H9 (cell line): ENCODE measurements at regions not wholly inside any gene's neighbourhood (a gene's known extent, or its start where the extent isn't known, plus 50 kb on each side); places are given as distances from the start of the nearest gene placed in this dataset.

Experiments
- DNase-seq: peaks from one replicate; pipeline ENCODE4 v3.0.0-alpha.2; 2017
- H2AFZ ChIP-seq: one replicate; pipeline ENCODE4 v1.6.1; 2013; ENCODE audit warnings: mild to moderate bottlenecking, low read length, control low read depth, moderate library complexity
- H2AK5ac ChIP-seq: 2 replicates; pipeline ENCODE4 v1.6.1; 2013; ENCODE audit warnings: low read length, control low read depth, mixed read lengths; ENCODE audit not compliant: insufficient read length
- H2BK120ac ChIP-seq: one replicate; pipeline ENCODE4 v1.6.1; 2013; ENCODE audit warnings: low read depth, mild to moderate bottlenecking, low read length, control low read depth, inconsistent platforms; ENCODE audit not compliant: poor library complexity, severe bottlenecking
- H2BK12ac ChIP-seq: 2 replicates; pipeline ENCODE4 v1.6.1; 2013; ENCODE audit warnings: low read length, control low read depth, mixed read lengths, low read depth; ENCODE audit not compliant: insufficient read length
- H2BK15ac ChIP-seq: 2 replicates; pipeline ENCODE4 v1.6.1; 2013; ENCODE audit warnings: low read depth, low read length, control low read depth
- H2BK20ac ChIP-seq: one replicate; pipeline ENCODE4 v1.6.1; 2013; ENCODE audit warnings: low read depth, mild to moderate bottlenecking, low read length, control low read depth, inconsistent platforms; ENCODE audit not compliant: poor library complexity, severe bottlenecking
- H2BK5ac ChIP-seq: 2 replicates; pipeline ENCODE4 v1.6.1; 2013; ENCODE audit warnings: low read length, control low read depth, mixed read lengths; ENCODE audit not compliant: insufficient read length
- H3K14ac ChIP-seq: 2 replicates; pipeline ENCODE4 v1.6.1; 2013; ENCODE audit warnings: low read length, control low read depth; ENCODE audit not compliant: insufficient read depth
- H3K18ac ChIP-seq: 2 replicates; pipeline ENCODE4 v1.6.1; 2013; ENCODE audit warnings: low read depth, mild to moderate bottlenecking, mixed read lengths, low read length, control low read depth; ENCODE audit not compliant: insufficient read length
- H3K23ac ChIP-seq: 2 replicates; pipeline ENCODE4 v1.6.1; 2013; ENCODE audit warnings: low read length, control low read depth, mixed read lengths, low read depth; ENCODE audit not compliant: insufficient read length
- H3K23me2 ChIP-seq: 2 replicates; pipeline ENCODE4 v1.6.1; 2013; ENCODE audit warnings: low read depth, mild to moderate bottlenecking, mixed read lengths, low read length, control low read depth; ENCODE audit not compliant: insufficient read length, poor library complexity, severe bottlenecking
- H3K27ac ChIP-seq: 2 replicates; pipeline ENCODE4 v1.5.1; 2013; ENCODE audit warnings: low read length, control low read depth, mixed read lengths, low read depth; ENCODE audit not compliant: insufficient read length
- H3K27me3 ChIP-seq: 2 replicates; pipeline ENCODE4 v1.6.1; 2013; ENCODE audit warnings: low read length, control low read depth, inconsistent platforms; ENCODE audit not compliant: insufficient read depth
- H3K4ac ChIP-seq: 2 replicates; pipeline ENCODE4 v1.6.1; 2013; ENCODE audit warnings: low read depth, mild to moderate bottlenecking, control low read depth, inconsistent platforms, low read length, moderate library complexity
- H3K4me1 ChIP-seq: 2 replicates; pipeline ENCODE4 v1.6.1; 2013; ENCODE audit warnings: low read length, control low read depth, inconsistent platforms; ENCODE audit not compliant: insufficient read depth
- H3K4me2 ChIP-seq: 2 replicates; pipeline ENCODE4 v1.6.1; 2013; ENCODE audit warnings: low read length, control low read depth, mixed read lengths; ENCODE audit not compliant: insufficient read length, insufficient read depth
- H3K56ac ChIP-seq: 2 replicates; pipeline ENCODE4 v1.6.1; 2013; ENCODE audit warnings: low read depth, mild to moderate bottlenecking, mixed read lengths, low read length, control low read depth; ENCODE audit not compliant: insufficient read length
- H3K79me1 ChIP-seq: 2 replicates; pipeline ENCODE4 v1.6.1; 2013; ENCODE audit warnings: low read depth, mild to moderate bottlenecking, moderate library complexity, low read length, control low read depth, inconsistent platforms; ENCODE audit not compliant: insufficient read depth, poor library complexity, severe bottlenecking
- H3K79me2 ChIP-seq: 2 replicates; pipeline ENCODE4 v1.6.1; 2013; ENCODE audit warnings: low read length, control low read depth, inconsistent platforms; ENCODE audit not compliant: insufficient read depth
- H3K9ac ChIP-seq: 2 replicates; pipeline ENCODE4 v1.6.1; 2013; ENCODE audit warnings: low read length, control low read depth, mixed read lengths; ENCODE audit not compliant: insufficient read length; ENCODE audit errors: extremely low read depth
- H3K9me3 ChIP-seq: one replicate; pipeline ENCODE4 v1.6.1; 2013; ENCODE audit warnings: low read depth, low read length, inconsistent platforms; ENCODE audit not compliant: control insufficient read depth
- H3T11ph ChIP-seq: one replicate; pipeline ENCODE4 v1.6.1; 2013; ENCODE audit warnings: mild to moderate bottlenecking, low read length, control low read depth, inconsistent platforms
- H4K20me1 ChIP-seq: one replicate; pipeline ENCODE4 v1.6.1; 2013; ENCODE audit not compliant: control insufficient read depth, insufficient read length, insufficient read depth
- H4K5ac ChIP-seq: 2 replicates; pipeline ENCODE4 v1.6.1; 2013; ENCODE audit warnings: low read depth, mild to moderate bottlenecking, mixed read lengths, low read length, control low read depth; ENCODE audit not compliant: insufficient read length
- H4K8ac ChIP-seq: replicated peaks from 2 replicates; pipeline ENCODE4 v1.6.1; 2013; ENCODE audit warnings: low read length, control low read depth, mixed read lengths, low read depth; ENCODE audit not compliant: insufficient read length
- H4K91ac ChIP-seq: 2 replicates; pipeline ENCODE4 v1.6.1; 2013; ENCODE audit warnings: low read depth, mild to moderate bottlenecking, moderate library complexity, mixed read lengths, low read length, control low read depth; ENCODE audit not compliant: insufficient read length
- H3K27ac Mint-ChIP-seq, 3 experiments: 2 replicates in 2 of 3; 3 replicates in 1 of 3; pipeline ENCODE4 v1.8.0; 2020 to 2021; ENCODE audit warnings: mixed read lengths in 3 of 3, mild to moderate bottlenecking in 1 of 3, moderate library complexity in 1 of 3
- H3K27me3 Mint-ChIP-seq: 2 replicates; pipeline ENCODE4 v1.8.0; 2021; ENCODE audit warnings: low read depth, mild to moderate bottlenecking, moderate library complexity, mixed read lengths
- H3K36me3 Mint-ChIP-seq, 3 experiments: 2 replicates in 2 of 3; 3 replicates in 1 of 3; pipeline ENCODE4 v1.8.0; 2020 to 2021; ENCODE audit warnings: low read depth in 3 of 3, mixed read lengths in 3 of 3; ENCODE audit not compliant: insufficient read depth in 1 of 3
- H3K4me1 Mint-ChIP-seq, 2 experiments: 2 replicates each; pipeline ENCODE4 v1.8.0; 2020; ENCODE audit warnings: mixed read lengths in 2 of 2
- H3K4me3 Mint-ChIP-seq, 2 experiments: 2 replicates in 1 of 2; 3 replicates in 1 of 2; pipeline ENCODE4 v1.8.0; 2020 to 2021; ENCODE audit warnings: mild to moderate bottlenecking in 2 of 2, mixed read lengths in 2 of 2, moderate library complexity in 1 of 2
- H3K9me3 Mint-ChIP-seq, 2 experiments: 2 replicates in 1 of 2; 3 replicates in 1 of 2; pipeline ENCODE4 v1.8.0; 2020; ENCODE audit warnings: mild to moderate bottlenecking in 2 of 2, mixed read lengths in 2 of 2, moderate library complexity in 1 of 2
- CTCF ChIP-seq: fragments of 200-600 bp; sonication (generic); conservative IDR thresholded peaks from 3 replicates; pipeline ENCODE4 v1.8.0; 2021; ENCODE audit warnings: antibody characterized with exemption, mild to moderate bottlenecking
- WGBS: extraction: QIAGEN DNeasy Blood & Tissue Kit; methylation state at CpG from one replicate; pipeline ENCODE4 v1.1.7; 2013; ENCODE audit warnings: missing lambda C conversion rate, low lambda C conversion rate, mixed read lengths; ENCODE audit not compliant: insufficient read length; ENCODE audit errors: extremely low coverage; 5-methylcytosine and 5-hydroxymethylcytosine counted together

GRCh38 chr14:86022031-86022629 is 492.2 kb downstream of the FLRT2 start:
- no peak overlapping the region for H3K9ac ChIP-seq
- H2BK120ac ChIP-seq, result no peak overlapping the region
- H3K4me2 ChIP-seq, result no peak overlapping the region
- no peaks in the 10 kb centered on the region for H3K27me3 ChIP-seq
- no peak for TF ChIP-seq CTCF
- no peaks in the 10 kb centered on the region for H3K79me1 ChIP-seq
- H3K18ac ChIP-seq, result no peak overlapping the region
- no peak overlapping the region for H2BK12ac ChIP-seq
- no CpG with 5 or more reads among the region's 3 CpGs for WGBS
- H2AK5ac ChIP-seq, result no peak overlapping the region
- Mint-ChIP-seq H3K9me3 (peaks cover 9 to 10% of the 10 kb centered on the region in 2 experiments; a peak in 4 of 5 replicates), H3K4me3 (no peak overlapping the region), H3K36me3 (peaks cover 0 to 9% (median 5%) of the 10 kb centered on the region in 3 experiments; a peak in 2 of 7 replicates), H3K27me3 (no peaks in the 10 kb centered on the region), H3K4me1 (peaks cover 3 to 4% of the 10 kb centered on the region in 2 experiments; a peak in 2 of 4 replicates), H3K27ac (no peak overlapping the region)
- no peak overlapping the region for H2BK5ac ChIP-seq
- no peak overlapping the region for H4K91ac ChIP-seq
- no peak overlapping the region for H4K8ac ChIP-seq
- no peaks in the 10 kb centered on the region for H3K23me2 ChIP-seq
- no peak overlapping the region for H3K4ac ChIP-seq
- no peaks in the 10 kb centered on the region for H3K79me2 ChIP-seq
- no peaks in the 10 kb centered on the region for H3K4me1 ChIP-seq
- H3K14ac ChIP-seq, result no peak overlapping the region
- no peak overlapping the region for H3K56ac ChIP-seq
- H2AFZ ChIP-seq, result no peak overlapping the region
- DNase-seq, result no peak
- H3K23ac ChIP-seq, result no peak overlapping the region
- H4K5ac ChIP-seq, result no peak overlapping the region
- H2BK15ac ChIP-seq, result no peak overlapping the region
- H3K9me3 ChIP-seq, result no peaks in the 10 kb centered on the region
- H3T11ph ChIP-seq, result no peak overlapping the region
- no peak overlapping the region for H2BK20ac ChIP-seq
- no peak overlapping the region for H3K27ac ChIP-seq
- no peaks in the 10 kb centered on the region for H4K20me1 ChIP-seq
